ENCODE measurements at regions not wholly inside any gene's neighbourhood (a gene's known extent, or its start where the extent isn't known, plus 50 kb on each side); places are given as distances from the start of the nearest gene placed in this dataset.
A peak's percentile ranks its signal among the peaks of the same experiment; 100 is the strongest.

- DNase-seq: peak; percentile 81
These were observed 216.5 kb upstream of the MKLN1 start for GRCh38 chr7:131111081-131111576.

GRCh38 chr7:131111792-131112191, 215.9 kb upstream of the MKLN1 start:
- DNase-seq: no peak

GRCh38 chr7:131112431-131112830, 215.2 kb upstream of the MKLN1 start:
- no peak for DNase-seq

- no peak for DNase-seq
These were observed 212.3 kb upstream of the MKLN1 start for GRCh38 chr7:131115340-131115739.

- no peak for DNase-seq
These were observed 210.2 kb upstream of the MKLN1 start for GRCh38 chr7:131117439-131117838.

- no peak for DNase-seq
These were observed 208.3 kb upstream of the MKLN1 start for GRCh38 chr7:131119381-131119780.

- DNase-seq: no peak
These were observed 205.3 kb upstream of the MKLN1 start for GRCh38 chr7:131122394-131122793.

GRCh38 chr7:131124001-131124629, 203.6 kb upstream of the MKLN1 start:
- DNase-seq: no peak

- no peak for DNase-seq
These were observed 202.8 kb upstream of the MKLN1 start for GRCh38 chr7:131124867-131125266.

GRCh38 chr7:131130324-131130723, 197.4 kb upstream of the MKLN1 start:
- DNase-seq: no peak

- DNase-seq: no peak
These were observed 196.5 kb upstream of the MKLN1 start for GRCh38 chr7:131131012-131131745.

GRCh38 chr7:131131746-131132431, 195.8 kb upstream of the MKLN1 start:
- DNase-seq: no peak

GRCh38 chr7:131139462-131139861, 188.2 kb upstream of the MKLN1 start:
- no peak for DNase-seq

GRCh38 chr7:131141443-131141967, 186.2 kb upstream of the MKLN1 start:
- DNase-seq: no peak

GRCh38 chr7:131143869-131144268, 183.8 kb upstream of the MKLN1 start:
- DNase-seq: no peak

- peak; percentile 66 for DNase-seq
These were observed 182.7 kb upstream of the MKLN1 start for GRCh38 chr7:131145026-131145425.

GRCh38 chr7:131145770-131146169, 181.9 kb upstream of the MKLN1 start:
- DNase-seq: no peak

GRCh38 chr7:131147604-131148003, 180.1 kb upstream of the MKLN1 start:
- DNase-seq: no peak

- DNase-seq: no peak
These were observed 179.4 kb upstream of the MKLN1 start for GRCh38 chr7:131148258-131148657.

- DNase-seq: no peak
These were observed 178.8 kb upstream of the MKLN1 start for GRCh38 chr7:131148708-131149428.

GRCh38 chr7:131149429-131149773, 178.3 kb upstream of the MKLN1 start:
- no peak for DNase-seq

- DNase-seq: no peak
These were observed 177.8 kb upstream of the MKLN1 start for GRCh38 chr7:131149840-131150239.

GRCh38 chr7:131151034-131151433, 176.6 kb upstream of the MKLN1 start:
- DNase-seq: no peak

Data from fibroblast of skin of right biceps (primary cell).